Vagina (tissue), 2 donors: ENCODE measurements at regions not wholly inside any gene's neighbourhood (a gene's known extent, or its start where the extent isn't known, plus 50 kb on each side); places are given as distances from the start of the nearest gene placed in this dataset.

Source experiments
- DNase-seq, 2 donors: peaks; one replicate each; pipeline ENCODE4 v3.0.0-alpha.2; 2017; ENCODE audit errors: extremely low spot score in 2 of 2
- H3K27ac ChIP-seq: fragments of 200-600 bp; sonication (generic); one replicate; pipeline ENCODE4 v1.5.1; 2019
- H3K27me3 ChIP-seq: fragments of 200-600 bp; sonication (generic); one replicate; pipeline ENCODE4 v1.5.1; 2019
- H3K36me3 ChIP-seq, 2 donors: fragments of 200-600 bp; sonication (generic); one replicate each; pipeline ENCODE4 v1.5.1; 2017 to 2019
- H3K4me1 ChIP-seq: fragments of 200-600 bp; sonication (generic); one replicate; pipeline ENCODE4 v1.5.1; 2019
- H3K4me3 ChIP-seq, 2 donors: fragments of 200-600 bp; sonication (generic); 1 replicate in 1 of 2; 2 replicates in 1 of 2; pipeline ENCODE4 v1.5.1; 2016 to 2019
- H3K9me3 ChIP-seq: fragments of 200-600 bp; sonication (generic); one replicate; pipeline ENCODE4 v1.5.1; 2019
- CTCF ChIP-seq, 3 experiments: fragments of 450-650 bp in 2 of 3; fragments of 200-600 bp in 1 of 3; sonication (generic) in 1 of 3; IDR thresholded peaks; one replicate each; pipeline ENCODE4 v1.5.1; 2017 to 2019; ENCODE audit warnings: antibody characterized with exemption in 3 of 3, mild to moderate bottlenecking in 2 of 3, moderate library complexity in 2 of 3
- POLR2A ChIP-seq, 2 donors: fragments of 450-650 bp; IDR thresholded peaks; one replicate each; pipeline ENCODE4 v1.6.1; 2017; ENCODE audit warnings: antibody characterized with exemption in 2 of 2, mild to moderate bottlenecking in 2 of 2, moderate library complexity in 2 of 2
- POLR2AphosphoS5 ChIP-seq, 2 donors: sonication (generic); formaldehyde crosslinking; IDR thresholded peaks; one replicate each; pipeline ENCODE4 v1.9.0; 2017; ENCODE audit warnings: antibody characterized with exemption in 2 of 2, mild to moderate bottlenecking in 2 of 2, low read depth in 1 of 2; ENCODE audit not compliant: insufficient read depth in 1 of 2
- intact Hi-C: fragments of 100-400 bp; cut with DNase I; formaldehyde crosslinking; loops from one replicate; pipeline ENCODE4 v1.15.1; 2023

GRCh38 chr2:119071476-119071875, 87.1 kb downstream of the C1QL2 start:
- TF ChIP-seq CTCF (IDR thresholded peaks at IDR 0.05), result no peak
- TF ChIP-seq POLR2A (IDR thresholded peaks at IDR 0.05), result no peak
- TF ChIP-seq POLR2AphosphoS5 (IDR thresholded peaks at IDR 0.05; ENCODE audit: insufficient read depth in 1 of 2, low read depth in 1 of 2), result no peak
- no peaks in the 10 kb centered on the region for H3K36me3 ChIP-seq
- no peak for DNase-seq
- intact Hi-C loops, result no loop called here
- H3K4me1 ChIP-seq, result no peaks in the 10 kb centered on the region
- H3K4me3 ChIP-seq, result no peak overlapping the region
- no peaks in the 10 kb centered on the region for H3K9me3 ChIP-seq
- no peak overlapping the region for H3K27ac ChIP-seq
- no peaks in the 10 kb centered on the region for H3K27me3 ChIP-seq

DNA sequence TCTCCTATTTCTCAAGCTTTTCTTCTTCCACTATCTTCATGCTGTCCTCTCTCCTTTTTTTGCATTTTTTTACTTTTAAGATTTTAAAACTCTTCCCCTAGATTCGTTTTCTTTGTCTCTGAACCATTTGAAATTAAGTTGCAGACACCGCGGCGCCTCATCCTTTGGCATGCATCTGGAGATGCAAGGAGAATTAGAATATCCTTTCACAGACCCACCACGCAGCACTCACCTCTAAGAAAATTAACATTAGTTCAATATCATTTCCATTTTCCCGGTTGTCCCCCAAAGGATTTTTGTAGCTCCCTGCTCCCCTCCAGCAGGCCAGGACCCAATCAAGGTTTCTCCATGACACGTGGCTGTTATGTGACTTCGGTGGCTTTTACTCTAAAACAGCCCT, 88.8 kb downstream of the C1QL2 start:
- Histone ChIP-seq H3K27ac (no peak overlapping the region), H3K4me3 (no peak overlapping the region), H3K27me3 (no peaks in the 10 kb centered on the region), H3K36me3 (no peaks in the 10 kb centered on the region), H3K4me1 (no peaks in the 10 kb centered on the region), H3K9me3 (no peaks in the 10 kb centered on the region)
- intact Hi-C loops, result no loop called here
- no peak for DNase-seq
- TF ChIP-seq CTCF (IDR thresholded peaks at IDR 0.05) (no peak), POLR2AphosphoS5 (IDR thresholded peaks at IDR 0.05; ENCODE audit: insufficient read depth in 1 of 2, low read depth in 1 of 2) (no peak), POLR2A (IDR thresholded peaks at IDR 0.05) (no peak)

DNA sequence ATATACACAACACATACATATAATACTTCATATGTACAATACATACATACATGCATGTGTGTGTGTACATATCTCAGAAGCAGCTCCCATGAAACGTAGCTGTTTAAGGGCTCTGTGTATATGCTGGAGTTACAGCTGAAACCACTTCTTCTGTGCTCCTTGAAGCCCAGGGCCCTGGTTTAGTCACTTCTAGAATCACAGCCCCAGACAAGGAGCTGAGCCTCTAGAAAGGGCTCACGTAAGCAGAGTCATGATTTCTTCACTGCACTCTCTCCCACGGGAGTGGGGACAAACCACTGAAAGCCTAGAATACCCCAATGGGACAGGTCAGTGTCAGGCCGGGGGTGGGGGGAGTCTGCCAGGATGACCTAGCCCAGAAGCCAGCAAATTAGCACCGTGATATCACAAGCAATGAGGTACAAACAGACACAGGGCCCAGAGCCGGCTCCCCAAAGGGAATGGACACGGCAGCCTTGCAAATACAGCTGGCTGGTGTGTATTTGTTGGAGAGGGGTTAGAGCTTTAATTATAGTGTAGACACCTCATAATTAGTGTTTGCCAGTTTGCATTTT, 90.3 kb downstream of the C1QL2 start:
- Histone ChIP-seq H3K4me1 (no peaks in the 10 kb centered on the region), H3K27ac (no peak overlapping the region), H3K27me3 (no peaks in the 10 kb centered on the region), H3K36me3 (no peaks in the 10 kb centered on the region), H3K9me3 (no peaks in the 10 kb centered on the region), H3K4me3 (no peak overlapping the region)
- no peak for DNase-seq
- intact Hi-C loops, result no loop called here
- TF ChIP-seq POLR2A (IDR thresholded peaks at IDR 0.05) (no peak), POLR2AphosphoS5 (IDR thresholded peaks at IDR 0.05; ENCODE audit: insufficient read depth in 1 of 2, low read depth in 1 of 2) (no peak), CTCF (IDR thresholded peaks at IDR 0.05) (no peak)

DNA sequence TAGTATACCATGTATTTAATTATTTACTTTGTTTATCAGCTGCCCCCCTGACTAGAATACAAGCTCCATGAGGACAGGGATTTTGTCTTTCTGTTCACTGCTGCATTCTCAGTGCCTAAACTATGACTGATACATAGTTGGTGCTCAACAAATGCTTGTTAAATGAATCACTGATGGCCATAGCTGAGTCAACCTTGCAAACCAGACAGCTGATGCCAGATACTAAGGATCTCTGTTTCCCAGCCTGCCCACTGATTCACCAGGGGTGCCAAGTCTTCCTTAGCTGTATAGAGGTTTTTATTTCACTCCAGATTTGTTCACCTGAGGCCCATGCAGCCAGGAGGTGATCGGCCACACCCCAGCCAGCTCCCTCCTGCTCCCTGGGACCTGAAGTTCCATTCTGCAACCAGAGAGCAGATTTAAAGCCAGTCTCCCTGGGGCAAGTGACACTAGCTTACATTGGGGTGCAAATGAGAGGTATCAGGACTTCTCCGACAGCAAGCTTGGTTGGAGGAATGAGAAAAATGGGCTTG, 92.2 kb downstream of the C1QL2 start:
- Histone ChIP-seq H3K27me3 (no peaks in the 10 kb centered on the region), H3K9me3 (no peaks in the 10 kb centered on the region), H3K27ac (no peak overlapping the region), H3K4me1 (no peaks in the 10 kb centered on the region), H3K36me3 (no peaks in the 10 kb centered on the region), H3K4me3 (no peak overlapping the region)
- intact Hi-C loops, result no loop called here
- TF ChIP-seq POLR2A (IDR thresholded peaks at IDR 0.05) (no peak), CTCF (IDR thresholded peaks at IDR 0.05) (no peak), POLR2AphosphoS5 (IDR thresholded peaks at IDR 0.05; ENCODE audit: insufficient read depth in 1 of 2, low read depth in 1 of 2) (no peak)
- DNase-seq, result no peak

- Histone ChIP-seq H3K27me3 (no peaks in the 10 kb centered on the region), H3K4me1 (no peaks in the 10 kb centered on the region), H3K9me3 (no peaks in the 10 kb centered on the region), H3K4me3 (no peak overlapping the region), H3K27ac (no peak overlapping the region), H3K36me3 (no peaks in the 10 kb centered on the region)
- intact Hi-C loops, result no loop called here
- no peak for TF ChIP-seq POLR2A (IDR thresholded peaks at IDR 0.05)
- TF ChIP-seq POLR2AphosphoS5 (IDR thresholded peaks at IDR 0.05; ENCODE audit: insufficient read depth in 1 of 2, low read depth in 1 of 2), result no peak
- no peak for TF ChIP-seq CTCF (IDR thresholded peaks at IDR 0.05)
- DNase-seq, result no peak
Measured at GRCh38 chr2:119065146-119065545, 93.4 kb downstream of the C1QL2 start.
